Mammary epithelial cell (primary cell): ENCODE measurements at regions not wholly inside any gene's neighbourhood (a gene's known extent, or its start where the extent isn't known, plus 50 kb on each side); places are given as distances from the start of the nearest gene placed in this dataset.

Experiments used
- EZH2 ChIP-seq: IDR thresholded peaks from 2 replicates; pipeline ENCODE4 v1.6.1; 2012; ENCODE audit warnings: low read length, inconsistent platforms, borderline replicate concordance
- TF ChIP-seq, protein P1 (sequence below), 2 donors: IDR thresholded peaks in 1 of 2; conservative IDR thresholded peaks in 1 of 2; 2 replicates each; pipeline ENCODE4 v1.5.1; 2011 to 2012; ENCODE audit warnings: inconsistent platforms in 2 of 2, low read length in 2 of 2, mild to moderate bottlenecking in 2 of 2, control low read depth in 1 of 2, low read depth in 1 of 2; ENCODE audit not compliant: insufficient read depth in 1 of 2; ENCODE audit errors: extremely low read depth in 1 of 2

DNA sequence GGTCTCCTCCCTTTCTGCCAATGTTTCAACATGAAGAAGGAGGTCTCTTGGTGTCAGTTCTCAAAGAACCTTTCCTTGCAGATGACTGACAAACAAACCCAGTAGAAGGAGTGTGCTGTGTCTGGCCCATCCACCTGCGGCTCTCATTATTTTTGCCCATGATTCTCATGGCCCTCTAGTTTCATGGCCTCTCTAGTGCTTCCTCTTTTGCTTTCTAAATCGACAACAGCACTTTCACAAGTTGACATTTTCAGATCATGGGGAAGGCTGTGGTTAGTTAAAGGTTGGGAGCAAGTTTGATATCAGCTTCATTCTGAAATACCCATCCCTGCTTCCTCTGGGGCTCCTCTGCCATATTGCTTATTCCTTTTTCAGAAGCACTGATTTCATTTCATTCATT lies 805.2 kb downstream of the SLC4A3 start:
- TF ChIP-seq, protein P1, sequence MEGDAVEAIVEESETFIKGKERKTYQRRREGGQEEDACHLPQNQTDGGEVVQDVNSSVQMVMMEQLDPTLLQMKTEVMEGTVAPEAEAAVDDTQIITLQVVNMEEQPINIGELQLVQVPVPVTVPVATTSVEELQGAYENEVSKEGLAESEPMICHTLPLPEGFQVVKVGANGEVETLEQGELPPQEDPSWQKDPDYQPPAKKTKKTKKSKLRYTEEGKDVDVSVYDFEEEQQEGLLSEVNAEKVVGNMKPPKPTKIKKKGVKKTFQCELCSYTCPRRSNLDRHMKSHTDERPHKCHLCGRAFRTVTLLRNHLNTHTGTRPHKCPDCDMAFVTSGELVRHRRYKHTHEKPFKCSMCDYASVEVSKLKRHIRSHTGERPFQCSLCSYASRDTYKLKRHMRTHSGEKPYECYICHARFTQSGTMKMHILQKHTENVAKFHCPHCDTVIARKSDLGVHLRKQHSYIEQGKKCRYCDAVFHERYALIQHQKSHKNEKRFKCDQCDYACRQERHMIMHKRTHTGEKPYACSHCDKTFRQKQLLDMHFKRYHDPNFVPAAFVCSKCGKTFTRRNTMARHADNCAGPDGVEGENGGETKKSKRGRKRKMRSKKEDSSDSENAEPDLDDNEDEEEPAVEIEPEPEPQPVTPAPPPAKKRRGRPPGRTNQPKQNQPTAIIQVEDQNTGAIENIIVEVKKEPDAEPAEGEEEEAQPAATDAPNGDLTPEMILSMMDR (conservative IDR thresholded peaks at IDR 0.05 in 1 of 2, IDR thresholded peaks at IDR 0.05 in 1 of 2; ENCODE audit: extremely low read depth in 1 of 2, insufficient read depth in 1 of 2, low read depth in 1 of 2, low read length in 2 of 2) = no peak
- no peak for TF ChIP-seq EZH2
